Astrocyte (in vitro differentiated cells and primary cell): ENCODE measurements at regions not wholly inside any gene's neighbourhood (a gene's known extent, or its start where the extent isn't known, plus 50 kb on each side); places are given as distances from the start of the nearest gene placed in this dataset.
A peak's percentile ranks its signal among the peaks of the same experiment; 100 is the strongest.

Source experiments
- DNase-seq: peaks from one replicate; pipeline ENCODE4 v3.0.0-alpha.2; 2010; ENCODE audit warnings: low read depth
- FAIRE-seq: peaks from 2 replicates; lab custom pipeline; 2011; peaks lifted over from hg19 to GRCh38; lab: Jason Lieb, UNC
- H2AFZ ChIP-seq: 2 replicates; pipeline ENCODE4 v1.6.0; 2012; ENCODE audit warnings: low read depth, low read length, inconsistent platforms
- H3K27ac ChIP-seq: 2 replicates; pipeline ENCODE4 v1.5.1; 2011; ENCODE audit warnings: low read depth, low read length, inconsistent platforms
- H3K27me3 ChIP-seq: 2 replicates; pipeline ENCODE4 v1.6.0; 2011; ENCODE audit warnings: low read length, inconsistent platforms; ENCODE audit not compliant: insufficient read depth
- H3K36me3 ChIP-seq: 2 replicates; pipeline ENCODE4 v1.5.1; 2011; ENCODE audit warnings: low read length, inconsistent platforms; ENCODE audit not compliant: insufficient read depth
- H3K4me1 ChIP-seq: 2 replicates; pipeline ENCODE4 v1.5.1; 2011; ENCODE audit warnings: low read length, inconsistent platforms; ENCODE audit not compliant: insufficient read depth
- H3K4me2 ChIP-seq: 2 replicates; pipeline ENCODE4 v1.6.0; 2012; ENCODE audit warnings: low read length, inconsistent platforms
- H3K4me3 ChIP-seq: 2 replicates; pipeline ENCODE4 v1.5.1; 2011; ENCODE audit warnings: low read depth, mild to moderate bottlenecking, low read length, inconsistent platforms; ENCODE audit not compliant: insufficient read depth
- H3K79me2 ChIP-seq: 2 replicates; pipeline ENCODE4 v1.6.0; 2012; ENCODE audit warnings: mild to moderate bottlenecking, low read length, inconsistent platforms; ENCODE audit not compliant: insufficient read depth
- H3K9ac ChIP-seq: 2 replicates; pipeline ENCODE4 v1.6.0; 2012; ENCODE audit warnings: mild to moderate bottlenecking, low read length, inconsistent platforms
- H3K9me3 ChIP-seq: 2 replicates; pipeline ENCODE4 v1.5.1; 2012; ENCODE audit warnings: low read depth, mild to moderate bottlenecking, low read length, inconsistent platforms; ENCODE audit not compliant: insufficient read depth
- H4K20me1 ChIP-seq: 2 replicates; pipeline ENCODE4 v1.6.0; 2012; ENCODE audit warnings: low read length, inconsistent platforms; ENCODE audit not compliant: insufficient read depth
- H3K27ac Mint-ChIP-seq: one replicate; pipeline ENCODE4 v1.8.0; 2021; ENCODE audit warnings: mild to moderate bottlenecking, mixed read lengths; ENCODE audit not compliant: unreplicated experiment
- H3K27me3 Mint-ChIP-seq: one replicate; pipeline ENCODE4 v1.8.0; 2021; ENCODE audit warnings: low read depth, mixed read lengths; ENCODE audit not compliant: unreplicated experiment
- H3K36me3 Mint-ChIP-seq: one replicate; pipeline ENCODE4 v1.8.0; 2021; ENCODE audit warnings: low read depth, mixed read lengths; ENCODE audit not compliant: unreplicated experiment
- H3K4me1 Mint-ChIP-seq: one replicate; pipeline ENCODE4 v1.8.0; 2021; ENCODE audit warnings: low read depth, mixed read lengths; ENCODE audit not compliant: unreplicated experiment
- H3K4me3 Mint-ChIP-seq: one replicate; pipeline ENCODE4 v1.8.0; 2021; ENCODE audit warnings: mild to moderate bottlenecking, moderate library complexity, mixed read lengths; ENCODE audit not compliant: unreplicated experiment
- H3K9me3 Mint-ChIP-seq: one replicate; pipeline ENCODE4 v1.8.0; 2021; ENCODE audit warnings: mild to moderate bottlenecking, mixed read lengths; ENCODE audit not compliant: unreplicated experiment
- CTCF ChIP-seq: IDR thresholded peaks from 2 replicates; pipeline ENCODE4 v1.5.1; 2011; ENCODE audit warnings: low read depth, mild to moderate bottlenecking, inconsistent platforms, low read length, moderate library complexity; ENCODE audit not compliant: insufficient read depth
- EZH2 ChIP-seq: IDR thresholded peaks from 2 replicates; pipeline ENCODE4 v1.6.1; 2012; ENCODE audit warnings: mild to moderate bottlenecking, low read length, inconsistent platforms; ENCODE audit not compliant: insufficient read depth

- no peaks in the 10 kb centered on the region for H3K27me3 Mint-ChIP-seq
- Histone ChIP-seq H3K27me3 (no peaks in the 10 kb centered on the region), H4K20me1 (no peaks in the 10 kb centered on the region), H3K4me3 (no peak overlapping the region), H3K36me3 (no peaks in the 10 kb centered on the region), H3K9ac (peak overlapping the region; percentile 5), H2AFZ (no peak overlapping the region), H3K27ac (peak overlapping the region; percentile 61), H3K4me1 (peaks cover 22% of the 10 kb centered on the region), H3K9me3 (peaks cover 4% of the 10 kb centered on the region), H3K4me2 (peak overlapping the region; percentile 40), H3K79me2 (no peaks in the 10 kb centered on the region)
- H3K36me3 Mint-ChIP-seq = peaks cover 2% of the 10 kb centered on the region
- DNase-seq (no peak), FAIRE-seq (no peak)
- no peak for TF ChIP-seq EZH2
- TF ChIP-seq CTCF = no peak
- peak overlapping the region; percentile 60 for H3K27ac Mint-ChIP-seq
- peaks cover 26% of the 10 kb centered on the region for H3K4me1 Mint-ChIP-seq
- H3K4me3 Mint-ChIP-seq = no peak overlapping the region
- peaks cover 10% of the 10 kb centered on the region for H3K9me3 Mint-ChIP-seq
These were observed 131.5 kb upstream of the LDB2 start for GRCh38 chr4:17029964-17030363.

- FAIRE-seq (no peak), DNase-seq (no peak)
- Mint-ChIP-seq H3K4me3 (no peak overlapping the region), H3K27me3 (no peaks in the 10 kb centered on the region), H3K27ac (peak overlapping the region; percentile 6), H3K9me3 (peaks cover 8% of the 10 kb centered on the region), H3K36me3 (peaks cover 2% of the 10 kb centered on the region), H3K4me1 (peaks cover 26% of the 10 kb centered on the region)
- peaks cover 4% of the 10 kb centered on the region for H3K9me3 ChIP-seq
- no peaks in the 10 kb centered on the region for H3K27me3 ChIP-seq
- H3K4me1 ChIP-seq = peaks cover 22% of the 10 kb centered on the region
- no peaks in the 10 kb centered on the region for H3K36me3 ChIP-seq
- no peak overlapping the region for H3K4me2 ChIP-seq
- H3K9ac ChIP-seq = no peak overlapping the region
- TF ChIP-seq CTCF (no peak), EZH2 (no peak)
- no peaks in the 10 kb centered on the region for H4K20me1 ChIP-seq
- no peak overlapping the region for H3K27ac ChIP-seq
- no peak overlapping the region for H3K4me3 ChIP-seq
- no peak overlapping the region for H2AFZ ChIP-seq
- H3K79me2 ChIP-seq = no peaks in the 10 kb centered on the region
These were observed 131.0 kb upstream of the LDB2 start for GRCh38 chr4:17029432-17029831.

- H3K9ac ChIP-seq = no peak overlapping the region
- peak overlapping the region; percentile 45 for H3K4me2 ChIP-seq
- peaks cover 4% of the 10 kb centered on the region for H3K9me3 ChIP-seq
- peaks cover 2% of the 10 kb centered on the region for H3K36me3 Mint-ChIP-seq
- no peaks in the 10 kb centered on the region for H3K79me2 ChIP-seq
- no peaks in the 10 kb centered on the region for H3K27me3 ChIP-seq
- FAIRE-seq (peak; percentile 99), DNase-seq (peak; percentile 99)
- H3K36me3 ChIP-seq = no peaks in the 10 kb centered on the region
- no peaks in the 10 kb centered on the region for H4K20me1 ChIP-seq
- peaks cover 10% of the 10 kb centered on the region for H3K9me3 Mint-ChIP-seq
- H3K27me3 Mint-ChIP-seq = no peaks in the 10 kb centered on the region
- H3K4me3 ChIP-seq = no peak overlapping the region
- H3K27ac Mint-ChIP-seq = peak overlapping the region; percentile 81
- peak overlapping the region; percentile 70 for H3K27ac ChIP-seq
- H3K4me1 ChIP-seq = peaks cover 22% of the 10 kb centered on the region
- H3K4me1 Mint-ChIP-seq = peaks cover 26% of the 10 kb centered on the region
- H3K4me3 Mint-ChIP-seq = no peak overlapping the region
- TF ChIP-seq CTCF (no peak), EZH2 (no peak)
- H2AFZ ChIP-seq = peak overlapping the region; percentile 30
These were observed 129.1 kb upstream of the LDB2 start for GRCh38 chr4:17027495-17027894.
